Hepatocyte (in vitro differentiated cells): ENCODE measurements at regions not wholly inside any gene's neighbourhood (a gene's known extent, or its start where the extent isn't known, plus 50 kb on each side); places are given as distances from the start of the nearest gene placed in this dataset.

Experiments used
- EZH2 ChIP-seq: fragments of 200-600 bp; sonication (generic); IDR thresholded peaks from 2 replicates; pipeline ENCODE4 v1.6.1; 2016; ENCODE audit warnings: antibody characterized with exemption, mild to moderate bottlenecking, borderline replicate concordance
- EZH2phosphoT487 ChIP-seq: fragments of 200-600 bp; sonication (generic); IDR thresholded peaks from one replicate; pipeline ENCODE4 v1.6.1; 2018; ENCODE audit warnings: antibody characterized with exemption, mild to moderate bottlenecking, low read depth, moderate library complexity; ENCODE audit not compliant: unreplicated experiment, severe bottlenecking
- TF ChIP-seq, protein P1 (sequence below): fragments of 200-600 bp; sonication (generic); IDR thresholded peaks from 2 replicates; pipeline ENCODE4 v1.5.1; 2016; ENCODE audit warnings: antibody characterized with exemption, mild to moderate bottlenecking; ENCODE audit not compliant: poor library complexity

DNA sequence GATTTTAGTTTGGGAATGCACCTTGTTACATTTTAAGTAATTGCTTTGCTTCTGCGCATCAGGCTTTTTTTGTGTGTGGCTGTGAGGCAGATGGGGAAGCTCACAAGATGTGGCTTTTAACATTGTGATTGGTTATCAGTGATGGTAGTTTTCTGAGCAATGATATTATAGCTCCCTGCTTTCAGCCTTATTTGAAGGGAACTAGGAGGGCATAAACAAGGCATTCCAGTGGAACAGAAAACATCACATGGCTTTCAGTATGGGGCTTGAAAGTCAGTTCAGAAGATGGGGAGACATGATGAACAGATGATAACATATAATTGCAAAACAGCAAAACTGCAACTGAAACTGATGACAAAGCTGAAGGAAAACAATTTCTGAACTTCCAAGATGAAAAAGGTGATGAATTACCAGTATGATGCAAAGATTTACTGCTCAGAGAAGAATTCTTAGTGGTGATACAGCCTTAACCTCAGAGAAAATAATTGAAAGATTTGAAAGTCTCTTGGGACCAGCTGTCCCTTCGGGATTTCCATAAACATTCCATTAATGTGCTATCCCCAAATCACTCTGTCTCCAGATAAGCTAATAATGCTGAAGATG is 439.7 kb downstream of the RND3 start:
- TF ChIP-seq, protein P1, sequence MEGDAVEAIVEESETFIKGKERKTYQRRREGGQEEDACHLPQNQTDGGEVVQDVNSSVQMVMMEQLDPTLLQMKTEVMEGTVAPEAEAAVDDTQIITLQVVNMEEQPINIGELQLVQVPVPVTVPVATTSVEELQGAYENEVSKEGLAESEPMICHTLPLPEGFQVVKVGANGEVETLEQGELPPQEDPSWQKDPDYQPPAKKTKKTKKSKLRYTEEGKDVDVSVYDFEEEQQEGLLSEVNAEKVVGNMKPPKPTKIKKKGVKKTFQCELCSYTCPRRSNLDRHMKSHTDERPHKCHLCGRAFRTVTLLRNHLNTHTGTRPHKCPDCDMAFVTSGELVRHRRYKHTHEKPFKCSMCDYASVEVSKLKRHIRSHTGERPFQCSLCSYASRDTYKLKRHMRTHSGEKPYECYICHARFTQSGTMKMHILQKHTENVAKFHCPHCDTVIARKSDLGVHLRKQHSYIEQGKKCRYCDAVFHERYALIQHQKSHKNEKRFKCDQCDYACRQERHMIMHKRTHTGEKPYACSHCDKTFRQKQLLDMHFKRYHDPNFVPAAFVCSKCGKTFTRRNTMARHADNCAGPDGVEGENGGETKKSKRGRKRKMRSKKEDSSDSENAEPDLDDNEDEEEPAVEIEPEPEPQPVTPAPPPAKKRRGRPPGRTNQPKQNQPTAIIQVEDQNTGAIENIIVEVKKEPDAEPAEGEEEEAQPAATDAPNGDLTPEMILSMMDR = no peak
- TF ChIP-seq EZH2phosphoT487 (no peak), EZH2 (no peak)
